RWPE2 (cell line): ENCODE measurements at regions not wholly inside any gene's neighbourhood (a gene's known extent, or its start where the extent isn't known, plus 50 kb on each side); places are given as distances from the start of the nearest gene placed in this dataset.

Source experiments
- ATAC-seq: fragments of 200-7000 bp; cut with Tn5 transposase; 3 replicates; pipeline ENCODE4 v1.9.1; 2021; ENCODE audit warnings: low read depth
- DNase-seq: peaks from one replicate; pipeline ENCODE4 v3.0.0-alpha.2; 2020; ENCODE audit warnings: low spot score
- H3K27ac ChIP-seq: fragments of 450-650 bp; 2 replicates; pipeline ENCODE4 v1.5.1; 2017; ENCODE audit warnings: mild to moderate bottlenecking; ENCODE audit not compliant: poor library complexity, severe bottlenecking
- H3K27me3 ChIP-seq: fragments of 250-450 bp; sonication (Bioruptor Pico); 2 replicates; pipeline ENCODE4 v1.5.1; 2021; ENCODE audit warnings: mild to moderate bottlenecking, moderate library complexity; ENCODE audit not compliant: insufficient read depth, poor library complexity, severe bottlenecking
- H3K36me3 ChIP-seq: fragments of 250-450 bp; sonication (Bioruptor Pico); 2 replicates; pipeline ENCODE4 v1.5.1; 2020; ENCODE audit warnings: low read depth, mild to moderate bottlenecking, moderate library complexity
- H3K4me1 ChIP-seq: fragments of 250-450 bp; sonication (Bioruptor Pico); 2 replicates; pipeline ENCODE4 v1.5.1; 2021; ENCODE audit warnings: mild to moderate bottlenecking, moderate library complexity; ENCODE audit not compliant: insufficient read depth, poor library complexity, severe bottlenecking
- H3K4me3 ChIP-seq: fragments of 250-450 bp; sonication (Bioruptor Pico); 2 replicates; pipeline ENCODE4 v1.5.1; 2021; ENCODE audit warnings: mild to moderate bottlenecking, moderate library complexity; ENCODE audit not compliant: severe bottlenecking
- H3K9me3 ChIP-seq: fragments of 250-450 bp; sonication (Bioruptor Pico); 2 replicates; pipeline ENCODE4 v1.5.1; 2021; ENCODE audit warnings: mild to moderate bottlenecking, moderate library complexity; ENCODE audit not compliant: severe bottlenecking
- CTCF ChIP-seq: fragments of 450-650 bp; IDR thresholded peaks from one replicate; pipeline ENCODE4 v1.5.1; 2017; ENCODE audit warnings: mild to moderate bottlenecking, moderate library complexity; ENCODE audit not compliant: poor library complexity, severe bottlenecking

- Histone ChIP-seq H3K27ac (peak overlapping the region; percentile 86), H3K9me3 (no peaks in the 10 kb centered on the region), H3K4me1 (peaks cover 44% of the 10 kb centered on the region), H3K27me3 (no peaks in the 10 kb centered on the region), H3K36me3 (no peaks in the 10 kb centered on the region), H3K4me3 (no peak overlapping the region)
- DNase-seq: no peak
- ATAC-seq: no peak
- no peak for TF ChIP-seq CTCF
Observed at GRCh38 chr3:159171333-159171732, 369.5 kb downstream of the MFSD1 start.

GRCh38 chr3:159172473-159172872 is 370.6 kb downstream of the MFSD1 start:
- no peaks in the 10 kb centered on the region for H3K27me3 ChIP-seq
- no peak for DNase-seq
- no peak overlapping the region for H3K27ac ChIP-seq
- no peak for TF ChIP-seq CTCF
- no peaks in the 10 kb centered on the region for H3K36me3 ChIP-seq
- no peak overlapping the region for H3K4me3 ChIP-seq
- no peak for ATAC-seq
- H3K4me1 ChIP-seq: peaks cover 44% of the 10 kb centered on the region
- H3K9me3 ChIP-seq: no peaks in the 10 kb centered on the region

- Histone ChIP-seq H3K4me3 (no peak overlapping the region), H3K36me3 (no peaks in the 10 kb centered on the region), H3K9me3 (no peaks in the 10 kb centered on the region), H3K4me1 (peaks cover 29% of the 10 kb centered on the region), H3K27me3 (no peaks in the 10 kb centered on the region), H3K27ac (no peak overlapping the region)
- DNase-seq (no peak), ATAC-seq (peak; percentile 76)
- no peak for TF ChIP-seq CTCF
Observed at GRCh38 chr3:159174715-159175692, 373.1 kb downstream of the MFSD1 start.

- ATAC-seq: no peak
- DNase-seq: no peak
- peaks cover 11% of the 10 kb centered on the region for H3K4me1 ChIP-seq
- no peaks in the 10 kb centered on the region for H3K27me3 ChIP-seq
- no peak overlapping the region for H3K27ac ChIP-seq
- no peak overlapping the region for H3K4me3 ChIP-seq
- no peaks in the 10 kb centered on the region for H3K36me3 ChIP-seq
- no peaks in the 10 kb centered on the region for H3K9me3 ChIP-seq
- no peak for TF ChIP-seq CTCF
Observed at GRCh38 chr3:159178209-159178897, 376.5 kb downstream of the MFSD1 start.
